ENCODE measurements at regions not wholly inside any gene's neighbourhood (a gene's known extent, or its start where the extent isn't known, plus 50 kb on each side); places are given as distances from the start of the nearest gene placed in this dataset.

GRCh38 chr3:110579840-110580550, 491.6 kb upstream of the NECTIN3 start:
- no peak for TF ChIP-seq ATF7 (IDR thresholded peaks at IDR 0.05; ENCODE audit: low read depth)
- TF ChIP-seq CTCF (IDR thresholded peaks at IDR 0.05 in 2 of 3, conservative IDR thresholded peaks at IDR 0.05 in 1 of 3; ENCODE audit: control insufficient read depth in 2 of 3, extremely low read depth in 1 of 3, insufficient read depth in 1 of 3, low read depth in 3 of 3, low read length in 3 of 3): no peak

All from GM12878 (cell line).